ENCODE measurements at regions not wholly inside any gene's neighbourhood (a gene's known extent, or its start where the extent isn't known, plus 50 kb on each side); places are given as distances from the start of the nearest gene placed in this dataset.

GRCh38 chr4:185894481-185894880 is 82.5 kb upstream of the SORBS2 start:
- no peak for ATAC-seq
- no peak overlapping the region for H3K4me3 ChIP-seq
- 90 to 94% (median 91%) methylated on average over 4 of the region's 4 CpGs for WGBS, 4 donors
- H3K4me1 ChIP-seq, result peaks cover 0 to 10% (median 0%) of the 10 kb centered on the region in 12 donors
- intact Hi-C loops (cut with DNase I), result loop anchor here in 3 of 10 donors (5.0 to 10.0 kb wide), 2 partner anchors 120 to 123 kb away; no protein-coding TSS in a partner anchor
- no peak for TF ChIP-seq CTCF (IDR thresholded peaks at IDR 0.05)
- no peaks in the 10 kb centered on the region for H3K9me3 ChIP-seq
- no peaks in the 10 kb centered on the region for H3K36me3 ChIP-seq
- no peaks in the 10 kb centered on the region for H3K27me3 ChIP-seq
- DNase-seq, result no peak
- no peak overlapping the region for H3K27ac ChIP-seq

GRCh38 chr4:185895351-185895750 is 83.4 kb upstream of the SORBS2 start:
- TF ChIP-seq CTCF (IDR thresholded peaks at IDR 0.05), result no peak
- Histone ChIP-seq H3K27ac (no peak overlapping the region), H3K27me3 (no peaks in the 10 kb centered on the region), H3K4me1 (peaks cover 0 to 6% (median 0%) of the 10 kb centered on the region in 12 donors), H3K36me3 (no peaks in the 10 kb centered on the region), H3K4me3 (no peak overlapping the region), H3K9me3 (no peaks in the 10 kb centered on the region)
- intact Hi-C loops (cut with DNase I), result loop anchor here in 2 of 10 donors (10.0 kb wide), 1 partner anchor 119 kb away; no protein-coding TSS in a partner anchor
- WGBS, 4 donors, result 94 to 98% (median 96%) methylated on average over 14 of the region's 14 CpGs
- ATAC-seq (no peak), DNase-seq (no peak)

- Histone ChIP-seq H3K36me3 (no peaks in the 10 kb centered on the region), H3K4me1 (peaks cover 0 to 5% (median 0%) of the 10 kb centered on the region in 12 donors), H3K4me3 (no peak overlapping the region), H3K27me3 (no peaks in the 10 kb centered on the region), H3K9me3 (no peaks in the 10 kb centered on the region), H3K27ac (no peak overlapping the region)
- ATAC-seq (no peak), DNase-seq (no peak)
- no peak for TF ChIP-seq POLR2A (IDR thresholded peaks at IDR 0.05)
- no peak for TF ChIP-seq CTCF (IDR thresholded peaks at IDR 0.05)
- 94 to 98% (median 96%) methylated on average over 3 of the region's 3 CpGs for WGBS, 4 donors
- intact Hi-C loops (cut with DNase I), result loop anchor here in 2 of 10 donors (10.0 kb wide), 1 partner anchor 119 kb away; no protein-coding TSS in a partner anchor
Observed at GRCh38 chr4:185895866-185896265, 83.9 kb upstream of the SORBS2 start.

GRCh38 chr4:185896817-185897488 is 85.0 kb upstream of the SORBS2 start:
- 83 to 86% (median 85%) methylated on average over 11 of the region's 11 CpGs for whole genome bisulfite sequencing, 4 donors
- intact Hi-C loops (cut with DNase I), result loop anchor here in 2 of 10 donors (10.0 kb wide), 1 partner anchor 118 kb away; no protein-coding TSS in a partner anchor

More at GRCh38 chr4:185896817-185897488, 85.0 kb upstream of the SORBS2 start:
- TF ChIP-seq POLR2A (IDR thresholded peaks at IDR 0.05) (no peak), CTCF (IDR thresholded peaks at IDR 0.05) (no peak)
- Histone ChIP-seq H3K36me3 (no peaks in the 10 kb centered on the region), H3K9me3 (no peaks in the 10 kb centered on the region), H3K4me1 (no peaks in the 10 kb centered on the region), H3K27me3 (no peaks in the 10 kb centered on the region), H3K27ac (no peak overlapping the region), H3K4me3 (no peak overlapping the region)
- DNase-seq, result no peak
- ATAC-seq, result no peak

Measured in heart left ventricle (tissue), 16 donors.